CD8-positive, alpha-beta memory T cell (primary cell): ENCODE measurements at regions not wholly inside any gene's neighbourhood (a gene's known extent, or its start where the extent isn't known, plus 50 kb on each side); places are given as distances from the start of the nearest gene placed in this dataset.

Experiments
- CTCF ChIA-PET: fragments of 350-600 bp; sonication (Branson Sonifier 250); formaldehyde crosslinking; loops from one replicate; lab custom pipeline; 2021; ENCODE audit warnings: antibody characterized with exemption; lab: Charles Lee
- POLR2A ChIA-PET: fragments of 350-600 bp; sonication (Branson Sonifier 250); formaldehyde crosslinking; loops from one replicate; lab custom pipeline; 2021; ENCODE audit warnings: antibody characterized with exemption; lab: Charles Lee
- DNase-seq, 5 donors: peaks; one replicate each; pipeline versions ENCODE4 v3.0.0 to v3.0.0-alpha.2; 2020 to 2022; ENCODE audit warnings: mixed read lengths in 1 of 5
- H3K27ac ChIP-seq: one replicate; pipeline ENCODE4 v1.7.0; 2013; ENCODE audit warnings: low read depth, mild to moderate bottlenecking, low read length, moderate library complexity
- H3K27me3 ChIP-seq: 2 replicates; pipeline ENCODE4 v1.7.0; 2013; ENCODE audit warnings: low read length, mild to moderate bottlenecking; ENCODE audit not compliant: insufficient read depth, poor library complexity, severe bottlenecking
- H3K36me3 ChIP-seq: 2 replicates; pipeline ENCODE4 v1.7.0; 2013; ENCODE audit warnings: mild to moderate bottlenecking, low read length, moderate library complexity; ENCODE audit not compliant: insufficient read depth
- H3K4me1 ChIP-seq: 2 replicates; pipeline ENCODE4 v1.7.0; 2013; ENCODE audit warnings: mild to moderate bottlenecking, low read length, moderate library complexity; ENCODE audit not compliant: insufficient read depth
- H3K4me3 ChIP-seq: 2 replicates; pipeline ENCODE4 v1.7.0; 2013; ENCODE audit warnings: mild to moderate bottlenecking, low read length
- H3K9me3 ChIP-seq: 2 replicates; pipeline ENCODE4 v1.7.0; 2013; ENCODE audit warnings: mild to moderate bottlenecking, low read length
- H3K27ac Mint-ChIP-seq, 8 donors: one replicate each; pipeline ENCODE4 v1.8.0; 2020 to 2021; ENCODE audit warnings: mixed read lengths in 8 of 8, mild to moderate bottlenecking in 6 of 8, inconsistent platforms in 3 of 8, moderate library complexity in 3 of 8
- H3K27me3 Mint-ChIP-seq, 2 donors: one replicate each; pipeline ENCODE4 v1.8.0; 2020 to 2021; ENCODE audit warnings: mixed read lengths in 2 of 2, mild to moderate bottlenecking in 1 of 2, moderate library complexity in 1 of 2
- H3K36me3 Mint-ChIP-seq, 3 donors: one replicate each; pipeline ENCODE4 v1.8.0; 2020 to 2021; ENCODE audit warnings: mixed read lengths in 3 of 3, inconsistent platforms in 1 of 3, mild to moderate bottlenecking in 1 of 3
- H3K4me1 Mint-ChIP-seq, 3 donors: one replicate each; pipeline ENCODE4 v1.8.0; 2020 to 2021; ENCODE audit warnings: mixed read lengths in 3 of 3, inconsistent platforms in 1 of 3, mild to moderate bottlenecking in 1 of 3
- H3K4me3 Mint-ChIP-seq, 7 donors: one replicate each; pipeline ENCODE4 v1.8.0; 2020 to 2021; ENCODE audit warnings: mixed read lengths in 7 of 7, mild to moderate bottlenecking in 6 of 7, moderate library complexity in 4 of 7, inconsistent platforms in 2 of 7
- H3K9me3 Mint-ChIP-seq, 5 donors: one replicate each; pipeline ENCODE4 v1.8.0; 2020 to 2022; ENCODE audit warnings: mixed read lengths in 5 of 5, mild to moderate bottlenecking in 3 of 5, moderate library complexity in 2 of 5, inconsistent platforms in 1 of 5

DNA sequence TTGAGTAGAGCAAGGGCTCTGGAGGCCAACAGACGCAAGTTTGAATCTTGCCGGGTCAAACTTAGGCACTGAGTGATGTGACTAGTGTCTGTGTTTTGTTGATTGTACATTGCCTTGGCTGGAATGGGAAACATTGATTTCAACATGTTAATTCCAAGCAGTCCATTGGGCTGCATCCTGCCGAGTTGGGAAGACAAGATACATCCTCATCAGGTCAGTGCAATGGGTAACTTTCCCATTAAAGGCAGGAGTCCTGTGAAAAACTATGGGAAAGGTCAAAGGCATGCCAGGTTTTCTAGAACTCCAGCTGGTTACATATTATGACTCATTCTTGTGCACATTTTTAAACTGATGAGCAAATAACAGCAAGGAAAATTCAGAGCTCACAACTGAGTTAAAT is 126.5 kb upstream of the ABCA1 start:
- CTCF ChIA-PET = no interaction called here
- POLR2A ChIA-PET = no interaction called here
- no peaks in the 10 kb centered on the region for H3K9me3 ChIP-seq
- no peaks in the 10 kb centered on the region for H3K9me3 Mint-ChIP-seq
- no peaks in the 10 kb centered on the region for H3K36me3 Mint-ChIP-seq
- H3K27ac Mint-ChIP-seq = no peak overlapping the region
- H3K4me1 ChIP-seq = peaks cover 21% of the 10 kb centered on the region
- peaks cover 0 to 1% of the 10 kb centered on the region in 2 donors for H3K27me3 Mint-ChIP-seq
- H3K27me3 ChIP-seq = no peaks in the 10 kb centered on the region
- peaks cover 0 to 5% (median 0%) of the 10 kb centered on the region in 3 donors for H3K4me1 Mint-ChIP-seq
- H3K4me3 Mint-ChIP-seq = no peak overlapping the region
- H3K36me3 ChIP-seq = no peaks in the 10 kb centered on the region
- H3K4me3 ChIP-seq = no peak overlapping the region
- DNase-seq = no peak
- no peak overlapping the region for H3K27ac ChIP-seq

DNA sequence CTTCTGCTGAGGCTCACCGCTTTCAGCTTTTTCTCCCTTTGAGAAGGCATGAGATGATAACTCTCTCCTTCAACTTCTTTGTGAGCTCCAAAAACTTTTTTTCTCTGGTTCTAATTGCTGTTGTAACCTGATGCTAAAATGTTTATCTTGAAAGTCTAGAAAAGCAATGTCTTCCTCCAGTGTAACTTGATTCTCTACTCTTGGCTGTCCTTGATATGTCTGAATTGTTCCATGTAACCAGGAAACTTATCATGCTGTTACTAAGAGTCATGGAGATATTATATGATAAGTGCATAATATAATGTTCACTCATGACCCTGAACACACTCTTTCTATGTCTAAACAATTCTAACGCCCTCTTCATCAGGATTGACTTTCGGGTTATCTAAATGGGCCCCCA is 128.0 kb upstream of the ABCA1 start:
- no peak overlapping the region for H3K27ac ChIP-seq
- H3K36me3 ChIP-seq = no peaks in the 10 kb centered on the region
- Mint-ChIP-seq H3K4me1 (peaks cover 0 to 5% (median 0%) of the 10 kb centered on the region in 3 donors), H3K9me3 (no peaks in the 10 kb centered on the region), H3K4me3 (no peak overlapping the region), H3K27ac (no peak overlapping the region), H3K27me3 (peaks cover 6 to 7% of the 10 kb centered on the region in 2 donors), H3K36me3 (peaks cover 0 to 5% (median 0%) of the 10 kb centered on the region in 3 donors)
- no peak overlapping the region for H3K4me3 ChIP-seq
- DNase-seq = no peak
- CTCF ChIA-PET = no interaction called here
- H3K4me1 ChIP-seq = peaks cover 20% of the 10 kb centered on the region
- no peaks in the 10 kb centered on the region for H3K9me3 ChIP-seq
- H3K27me3 ChIP-seq = no peaks in the 10 kb centered on the region
- POLR2A ChIA-PET = no interaction called here

DNA sequence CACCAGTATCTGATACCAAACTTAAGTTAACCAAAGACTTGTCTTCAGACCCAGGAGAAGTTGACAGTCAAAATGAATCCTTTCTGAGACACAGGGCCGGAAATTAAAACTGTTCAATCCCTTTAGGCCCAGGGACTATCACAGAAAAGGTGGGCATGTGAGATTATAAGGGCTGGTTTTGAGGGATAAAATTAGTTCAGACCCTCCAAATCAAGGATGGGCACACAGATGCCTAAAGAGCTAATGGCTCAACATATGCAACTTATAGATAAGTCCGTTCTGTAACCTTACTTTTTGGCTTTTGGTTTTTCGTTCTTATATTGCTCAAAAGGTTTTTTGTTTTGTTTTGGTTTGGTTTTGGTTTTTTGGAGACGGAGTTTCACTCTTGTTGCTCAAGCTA is 129.6 kb upstream of the ABCA1 start:
- Histone ChIP-seq H3K27ac (no peak overlapping the region), H3K36me3 (no peaks in the 10 kb centered on the region), H3K27me3 (no peaks in the 10 kb centered on the region), H3K4me3 (no peak overlapping the region), H3K9me3 (no peaks in the 10 kb centered on the region), H3K4me1 (peaks cover 4% of the 10 kb centered on the region)
- H3K27ac Mint-ChIP-seq = peak overlapping the region in 1 of 8 donors; percentile 70
- CTCF ChIA-PET = no interaction called here
- H3K9me3 Mint-ChIP-seq = no peaks in the 10 kb centered on the region
- peaks cover 0 to 5% (median 0%) of the 10 kb centered on the region in 3 donors for H3K4me1 Mint-ChIP-seq
- H3K4me3 Mint-ChIP-seq = no peak overlapping the region
- POLR2A ChIA-PET = no interaction called here
- peaks cover 9 to 16% of the 10 kb centered on the region in 2 donors for H3K27me3 Mint-ChIP-seq
- peaks cover 0 to 5% (median 0%) of the 10 kb centered on the region in 3 donors for H3K36me3 Mint-ChIP-seq
- no peak for DNase-seq

DNA sequence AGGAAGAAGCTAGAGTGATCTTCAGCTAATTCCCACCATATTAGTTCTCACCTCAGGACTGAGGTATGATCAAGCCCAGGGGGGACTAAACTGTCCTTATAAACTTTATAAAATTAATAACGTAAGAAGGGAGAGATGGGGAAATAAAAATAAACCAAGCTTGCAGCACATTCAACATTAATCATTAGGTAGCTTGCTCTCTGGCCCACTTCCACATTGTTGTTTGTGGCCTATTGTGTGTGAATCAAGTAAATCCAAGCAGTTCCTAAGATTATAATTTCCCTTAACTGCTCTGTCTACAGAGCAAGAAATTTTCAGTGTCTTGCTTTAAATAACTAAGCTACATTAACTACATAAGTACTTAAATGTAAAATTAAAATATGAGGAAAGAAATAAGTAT is 131.3 kb upstream of the ABCA1 start:
- H3K4me3 Mint-ChIP-seq = no peak overlapping the region
- CTCF ChIA-PET = no interaction called here
- H3K27me3 Mint-ChIP-seq = peaks cover 15 to 26% of the 10 kb centered on the region in 2 donors
- H3K9me3 Mint-ChIP-seq = no peaks in the 10 kb centered on the region
- no peak overlapping the region for H3K4me3 ChIP-seq
- peaks cover 0 to 7% (median 0%) of the 10 kb centered on the region in 3 donors for H3K4me1 Mint-ChIP-seq
- H3K36me3 ChIP-seq = no peaks in the 10 kb centered on the region
- no peak overlapping the region for H3K27ac ChIP-seq
- H3K36me3 Mint-ChIP-seq = peaks cover 0 to 5% (median 0%) of the 10 kb centered on the region in 3 donors
- POLR2A ChIA-PET = no interaction called here
- no peaks in the 10 kb centered on the region for H3K9me3 ChIP-seq
- no peaks in the 10 kb centered on the region for H3K27me3 ChIP-seq
- no peak for DNase-seq
- no peak overlapping the region for H3K27ac Mint-ChIP-seq
- H3K4me1 ChIP-seq = peaks cover 4% of the 10 kb centered on the region

DNA sequence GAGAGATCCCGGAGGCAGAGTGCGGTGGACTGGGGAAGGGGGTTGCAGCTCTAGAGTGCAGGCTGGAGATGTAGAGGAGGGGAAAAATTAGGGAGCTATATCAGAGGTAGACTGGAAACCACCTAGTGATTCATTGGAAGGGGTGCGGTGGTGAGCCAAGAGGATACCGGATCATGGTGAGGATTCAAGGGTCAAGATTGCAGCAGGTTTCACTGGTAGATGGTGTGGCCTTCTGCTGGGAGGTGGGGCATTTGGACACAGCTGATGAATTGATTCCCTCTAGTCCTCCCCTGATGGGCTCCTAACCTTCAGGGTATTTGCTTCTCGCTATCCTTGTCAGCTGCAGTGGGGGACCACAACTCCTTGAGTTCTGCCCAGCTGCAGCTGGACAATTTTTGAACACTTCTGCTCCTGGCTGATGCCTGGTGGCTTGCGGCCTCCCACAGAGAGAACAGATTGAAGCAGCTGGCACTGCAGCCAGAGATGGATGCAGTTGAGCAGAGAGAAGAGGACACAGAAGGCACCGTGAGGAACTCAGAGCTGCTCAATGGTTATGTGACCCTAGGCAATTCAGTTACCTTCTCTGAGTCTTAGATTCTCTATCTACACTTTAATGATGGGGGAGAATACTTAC is 134.4 kb upstream of the ABCA1 start:
- H3K9me3 Mint-ChIP-seq = peaks cover 0 to 2% (median 0%) of the 10 kb centered on the region in 5 donors
- no peaks in the 10 kb centered on the region for H3K36me3 ChIP-seq
- peaks cover 4% of the 10 kb centered on the region for H3K4me1 ChIP-seq
- no peak overlapping the region for H3K27ac ChIP-seq
- no peaks in the 10 kb centered on the region for H3K27me3 ChIP-seq
- no peak for DNase-seq
- H3K27me3 Mint-ChIP-seq = peaks cover 15 to 36% of the 10 kb centered on the region in 2 donors
- no peak overlapping the region for H3K4me3 ChIP-seq
- ChIA-PET POLR2A (no interaction called here), CTCF (interaction anchor here (1.1 kb wide), 1 partner anchor 27 kb away, joined by 3 read pairs; no protein-coding TSS in a partner anchor)
- no peak overlapping the region for H3K4me3 Mint-ChIP-seq
- peaks cover 0 to 5% (median 0%) of the 10 kb centered on the region in 3 donors for H3K36me3 Mint-ChIP-seq
- no peaks in the 10 kb centered on the region for H3K9me3 ChIP-seq
- peaks cover 0 to 7% (median 0%) of the 10 kb centered on the region in 3 donors for H3K4me1 Mint-ChIP-seq
- no peak overlapping the region for H3K27ac Mint-ChIP-seq

DNA sequence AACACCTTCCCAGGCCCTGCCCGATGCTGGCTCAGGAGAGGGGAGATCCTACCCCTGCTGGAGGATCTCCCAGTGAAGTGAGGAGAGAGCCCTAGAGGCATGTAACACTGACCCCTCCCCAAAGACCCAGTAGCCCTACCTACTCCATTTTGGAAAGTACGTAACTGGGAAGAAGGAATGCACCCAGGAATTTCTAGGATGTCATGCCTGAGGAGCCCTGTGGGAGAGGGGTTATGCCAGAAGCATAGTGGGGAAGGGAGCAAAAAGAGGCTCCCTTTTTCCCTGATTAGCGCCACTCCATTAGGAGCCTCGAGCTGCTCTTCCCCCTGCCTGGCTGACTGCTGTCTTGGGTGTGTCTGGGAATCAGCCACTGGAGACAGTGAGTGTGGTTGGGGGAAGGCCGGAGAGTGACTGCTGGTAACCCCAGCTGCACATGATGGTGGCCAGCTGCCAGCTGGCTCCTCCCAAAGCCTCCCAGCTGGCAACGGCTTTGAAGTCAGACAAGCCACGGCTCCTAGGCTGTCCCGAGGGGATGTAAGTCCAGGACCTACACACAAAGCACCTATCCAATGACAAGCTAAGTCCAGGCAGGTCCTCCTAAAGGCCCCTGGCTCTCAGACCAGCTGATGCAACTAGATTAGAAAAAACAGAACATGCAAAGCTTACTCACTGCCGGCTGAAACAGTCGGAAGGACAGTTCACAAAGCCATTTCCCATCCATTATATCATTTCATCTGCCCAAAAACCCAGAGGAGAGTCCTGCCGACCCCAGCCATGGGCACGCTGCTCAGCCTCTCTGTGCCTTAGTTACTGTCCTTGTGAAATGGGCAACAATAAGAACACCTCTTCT is 136.5 kb upstream of the ABCA1 start:
- no peak for DNase-seq
- CTCF ChIA-PET = no interaction called here
- Mint-ChIP-seq H3K27me3 (peaks cover 14 to 36% of the 10 kb centered on the region in 2 donors), H3K4me1 (peaks cover 0 to 7% (median 0%) of the 10 kb centered on the region in 3 donors), H3K4me3 (no peak overlapping the region), H3K9me3 (peaks cover 0 to 2% (median 0%) of the 10 kb centered on the region in 5 donors), H3K36me3 (peaks cover 0 to 5% (median 0%) of the 10 kb centered on the region in 3 donors), H3K27ac (no peak overlapping the region)
- Histone ChIP-seq H3K27ac (no peak overlapping the region), H3K9me3 (no peaks in the 10 kb centered on the region), H3K36me3 (no peaks in the 10 kb centered on the region), H3K4me3 (no peak overlapping the region), H3K4me1 (peaks cover 4% of the 10 kb centered on the region), H3K27me3 (no peaks in the 10 kb centered on the region)
- POLR2A ChIA-PET = no interaction called here

DNA sequence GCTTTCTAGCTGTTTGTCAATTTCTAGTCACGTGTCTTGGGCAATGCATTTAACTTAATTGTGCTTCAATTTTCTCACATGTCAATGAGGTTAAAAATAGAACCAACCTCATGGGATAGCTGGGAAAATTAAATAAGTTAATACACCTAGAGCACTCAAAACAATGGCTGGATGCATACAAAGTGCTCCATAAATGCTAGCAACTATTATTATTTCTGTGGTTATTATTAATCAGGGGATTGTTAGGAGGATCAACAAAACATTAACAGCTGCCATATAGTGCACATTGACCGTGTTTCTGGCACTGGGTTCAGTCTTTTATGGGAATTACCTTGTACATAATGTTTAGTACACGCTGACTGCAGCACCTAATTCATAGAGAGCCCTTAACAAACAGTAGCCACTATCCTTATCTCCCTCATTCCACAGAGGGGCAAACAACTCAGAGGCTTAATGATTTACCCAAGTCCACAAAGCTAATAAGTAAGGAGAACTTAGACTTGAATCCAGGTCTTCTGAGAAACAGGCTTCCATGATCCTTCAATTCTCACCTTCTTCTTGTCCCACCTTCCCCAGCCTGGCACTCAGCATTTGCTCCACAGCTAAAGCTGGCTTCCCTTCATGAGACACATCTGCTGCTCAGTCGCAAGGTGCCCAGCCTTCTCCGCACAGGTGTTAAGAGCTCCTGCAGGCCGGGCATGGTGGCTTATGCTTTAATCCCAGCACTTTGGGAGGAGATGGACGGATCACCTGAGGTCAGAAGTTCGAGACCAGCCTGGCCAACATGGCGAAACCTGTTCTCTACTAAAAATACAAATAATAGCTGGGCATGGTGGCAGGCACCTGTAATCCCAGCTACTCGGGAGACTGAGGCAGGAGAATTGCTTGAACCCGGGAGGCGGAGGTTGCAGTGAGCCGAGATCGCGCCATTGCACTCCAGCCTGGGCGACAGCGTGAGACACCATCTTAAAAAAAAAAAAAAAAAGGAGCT is 137.4 kb upstream of the ABCA1 start:
- DNase-seq = no peak
- Mint-ChIP-seq H3K27ac (no peak overlapping the region), H3K9me3 (peaks cover 0 to 2% (median 0%) of the 10 kb centered on the region in 5 donors), H3K36me3 (peaks cover 0 to 5% (median 0%) of the 10 kb centered on the region in 3 donors), H3K27me3 (peaks cover 14 to 36% of the 10 kb centered on the region in 2 donors), H3K4me1 (peaks cover 0 to 7% (median 0%) of the 10 kb centered on the region in 3 donors), H3K4me3 (no peak overlapping the region)
- Histone ChIP-seq H3K27me3 (no peaks in the 10 kb centered on the region), H3K4me1 (peaks cover 4% of the 10 kb centered on the region), H3K27ac (no peak overlapping the region), H3K9me3 (no peaks in the 10 kb centered on the region), H3K4me3 (no peak overlapping the region), H3K36me3 (no peaks in the 10 kb centered on the region)
- CTCF ChIA-PET = interaction anchor here (0.7 kb wide), 1 partner anchor 394 kb away, joined by 3 read pairs; no protein-coding TSS in a partner anchor
- POLR2A ChIA-PET = no interaction called here
